BLaER1 (cell line): ENCODE measurements at regions not wholly inside any gene's neighbourhood (a gene's known extent, or its start where the extent isn't known, plus 50 kb on each side); places are given as distances from the start of the nearest gene placed in this dataset.
"Not testable (repeated sequence)": the region's sequence is repeated elsewhere in the genome, so short reads cannot be mapped to it uniquely, and the experiment has no call there.

Experiments
- H3K27ac ChIP-seq: shearing (Covaris generic); formaldehyde crosslinking; 2 replicates; pipeline ENCODE4 v1.8.1; 2022
- H3K27me3 ChIP-seq: shearing (Covaris generic); formaldehyde crosslinking; 2 replicates; pipeline ENCODE4 v1.8.1; 2022
- H3K36me3 ChIP-seq: shearing (Covaris generic); formaldehyde crosslinking; 2 replicates; pipeline ENCODE4 v1.8.1; 2022
- H3K4me1 ChIP-seq: shearing (Covaris generic); formaldehyde crosslinking; 2 replicates; pipeline ENCODE4 v1.8.1; 2022
- H3K4me2 ChIP-seq: shearing (Covaris generic); formaldehyde crosslinking; 2 replicates; pipeline ENCODE4 v1.8.1; 2022
- H3K4me3 ChIP-seq: shearing (Covaris generic); formaldehyde crosslinking; 2 replicates; pipeline ENCODE4 v1.8.1; 2022
- H3K9ac ChIP-seq: shearing (Covaris generic); formaldehyde crosslinking; 2 replicates; pipeline ENCODE4 v1.8.1; 2022
- H3K9me3 ChIP-seq: shearing (Covaris generic); formaldehyde crosslinking; 2 replicates; pipeline ENCODE4 v1.8.1; 2022
- H4K20me1 ChIP-seq: shearing (Covaris generic); formaldehyde crosslinking; 2 replicates; pipeline ENCODE4 v1.8.1; 2022
- Cebpa-rat ChIP-seq: shearing (Covaris generic); IDR thresholded peaks from 2 replicates; pipeline ENCODE4 v1.8.1; 2022

DNA sequence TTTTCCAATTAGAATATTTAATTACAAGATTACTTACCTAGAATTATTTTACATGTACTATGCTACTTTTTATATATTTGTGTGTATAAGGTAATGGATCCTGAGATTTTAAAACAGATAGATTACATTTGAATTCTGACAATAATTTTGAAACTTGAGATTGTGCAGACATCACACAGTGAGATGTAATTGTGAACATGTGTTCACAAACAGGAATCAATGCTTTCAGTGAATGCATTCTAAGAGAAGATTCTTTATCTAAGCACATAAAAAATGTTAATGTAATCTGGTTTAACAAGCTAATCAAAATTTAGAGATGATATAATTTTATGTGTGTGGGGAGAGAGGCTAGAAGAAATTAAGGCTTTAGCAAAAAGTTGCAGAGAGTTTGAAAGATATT is 1925.5 kb downstream of the ARAP2 start:
- no peak overlapping the region for H3K4me2 ChIP-seq
- no peaks in the 10 kb centered on the region for H3K9me3 ChIP-seq
- H3K27ac ChIP-seq: no peak overlapping the region
- no peaks in the 10 kb centered on the region for H3K36me3 ChIP-seq
- H3K4me3 ChIP-seq: no peak overlapping the region
- no peaks in the 10 kb centered on the region for H4K20me1 ChIP-seq
- no peaks in the 10 kb centered on the region for H3K27me3 ChIP-seq
- H3K9ac ChIP-seq: no peak overlapping the region
- TF ChIP-seq Cebpa-rat: no peak
- H3K4me1 ChIP-seq: 0 out of 2 replicates have a peak, but pooled peaks cover 4% of the 10 kb centered on the region

DNA sequence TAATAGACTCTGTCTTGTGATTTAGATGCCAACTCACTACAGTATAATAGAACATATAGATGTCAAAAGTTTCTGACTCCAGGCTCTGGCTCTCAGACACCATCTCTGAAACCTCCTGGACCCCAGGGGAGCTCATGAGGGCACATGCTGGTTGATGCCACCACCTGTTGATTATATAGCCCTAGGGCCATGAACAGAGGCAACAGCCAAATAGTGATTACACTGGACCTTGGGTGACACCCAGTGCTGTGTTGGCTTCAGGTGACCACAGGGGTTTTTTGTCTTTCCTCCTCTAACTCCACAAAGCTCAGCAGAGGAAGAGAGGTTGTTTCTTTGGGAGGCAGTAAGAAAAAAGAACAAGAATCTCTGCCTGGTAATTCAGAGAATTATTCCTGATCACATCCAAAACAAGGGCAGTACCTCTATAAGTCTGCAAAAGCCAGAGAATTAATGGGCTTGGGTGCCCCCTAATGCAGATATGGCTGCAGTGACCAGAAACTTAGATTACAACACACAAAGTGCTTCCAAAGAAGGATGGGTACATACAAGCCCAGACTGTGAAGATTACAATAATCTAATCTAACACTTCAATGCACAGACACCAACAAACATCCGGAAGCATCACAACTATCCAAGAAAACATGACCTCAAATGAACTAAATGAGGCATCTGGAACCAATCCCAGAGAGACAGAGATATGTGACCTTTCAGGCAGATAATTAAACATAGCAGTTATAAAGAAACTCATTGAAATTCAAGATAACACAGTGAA is 1920.6 kb downstream of the ARAP2 start:
- H3K9me3 ChIP-seq: no peaks in the 10 kb centered on the region
- no peak for TF ChIP-seq Cebpa-rat
- no peaks in the 10 kb centered on the region for H3K4me1 ChIP-seq

DNA sequence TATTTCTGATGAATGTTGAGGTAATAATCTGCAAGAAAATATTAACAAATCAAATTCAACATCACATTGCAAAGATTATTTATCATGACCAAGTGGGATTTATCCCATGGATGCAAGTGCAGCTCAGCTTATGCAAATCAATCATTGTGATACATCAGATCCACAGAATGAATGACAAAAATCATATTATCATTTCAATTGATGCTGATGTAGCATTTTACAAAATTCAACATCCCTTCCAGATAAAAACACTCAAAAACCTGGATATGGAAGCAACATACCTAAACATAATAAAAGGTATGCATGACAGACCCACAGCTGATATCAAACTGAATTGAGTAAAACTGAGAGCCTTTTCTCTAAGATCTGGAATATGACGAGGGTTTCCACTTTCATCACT is 1915.4 kb downstream of the ARAP2 start:
- H3K27me3 ChIP-seq: no peaks in the 10 kb centered on the region
- no peak overlapping the region for H3K27ac ChIP-seq
- no peaks in the 10 kb centered on the region for H3K4me1 ChIP-seq
- no peak for TF ChIP-seq Cebpa-rat
- no peak overlapping the region for H3K9ac ChIP-seq
- no peaks in the 10 kb centered on the region for H3K36me3 ChIP-seq
- H3K4me2 ChIP-seq: no peak overlapping the region
- H3K9me3 ChIP-seq: no peaks in the 10 kb centered on the region
- H4K20me1 ChIP-seq: no peaks in the 10 kb centered on the region
- no peak overlapping the region for H3K4me3 ChIP-seq

More for the DNA sequence above, 1920.6 kb downstream of the ARAP2 start:
- H4K20me1 ChIP-seq: no peaks in the 10 kb centered on the region
- no peaks in the 10 kb centered on the region for H3K27me3 ChIP-seq
- H3K36me3 ChIP-seq: no peaks in the 10 kb centered on the region
- H3K4me3 ChIP-seq: no peak overlapping the region
- no peak overlapping the region for H3K9ac ChIP-seq
- no peak overlapping the region for H3K4me2 ChIP-seq
- H3K27ac ChIP-seq: no peak overlapping the region

DNA sequence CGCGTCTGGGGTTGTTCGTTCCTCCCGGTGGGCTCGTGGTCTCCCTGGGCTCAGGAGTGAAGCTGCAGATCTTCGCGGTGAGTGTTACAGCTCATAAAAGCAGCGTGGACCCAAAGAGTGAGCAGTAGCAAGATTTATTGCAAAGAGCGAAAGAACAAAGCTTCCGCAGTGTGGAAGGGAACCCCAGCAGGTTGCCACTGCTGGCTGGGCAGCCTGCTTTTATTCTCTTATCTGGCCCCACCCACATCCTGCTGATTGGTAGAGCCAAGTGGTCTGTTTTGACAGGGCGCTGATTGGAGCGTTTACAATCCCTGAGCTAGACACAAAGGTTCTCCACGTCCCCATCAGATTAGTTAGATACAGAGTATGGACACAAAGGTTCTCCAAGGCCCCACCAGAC is 1909.2 kb downstream of the ARAP2 start:
- H3K27ac ChIP-seq, H3K4me3 ChIP-seq, H4K20me1 ChIP-seq, H3K4me1 ChIP-seq, H3K4me2 ChIP-seq, H3K27me3 ChIP-seq, H3K36me3 ChIP-seq, H3K9ac ChIP-seq: not testable (repeated sequence)
- peaks cover 10% of the 10 kb centered on the region for H3K9me3 ChIP-seq

DNA sequence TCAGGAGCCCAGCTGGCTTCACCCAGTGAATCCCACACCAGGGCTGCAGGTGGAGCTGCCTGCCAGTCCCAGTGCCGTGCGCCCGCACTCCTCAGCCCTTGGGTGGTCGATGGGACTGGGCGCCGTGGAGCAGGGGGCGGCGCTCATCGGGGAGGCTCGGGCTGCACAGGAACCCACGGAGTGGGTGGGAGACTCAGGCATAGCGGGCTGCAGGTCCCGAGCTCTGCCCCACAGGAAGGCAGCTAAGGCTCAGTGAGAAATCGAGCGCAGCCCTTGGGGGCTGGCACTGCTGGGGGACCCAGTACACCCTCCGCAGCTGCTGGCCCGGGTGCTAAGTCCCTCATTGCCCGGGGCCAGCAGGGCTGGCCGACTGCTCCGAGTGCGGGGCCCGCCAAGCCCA is 1908.8 kb downstream of the ARAP2 start:
- H3K9ac ChIP-seq, H3K27me3 ChIP-seq, H3K4me3 ChIP-seq, H3K36me3 ChIP-seq, H3K4me1 ChIP-seq, H3K4me2 ChIP-seq, H4K20me1 ChIP-seq, H3K27ac ChIP-seq: not testable (repeated sequence)
- peaks cover 10% of the 10 kb centered on the region for H3K9me3 ChIP-seq

DNA sequence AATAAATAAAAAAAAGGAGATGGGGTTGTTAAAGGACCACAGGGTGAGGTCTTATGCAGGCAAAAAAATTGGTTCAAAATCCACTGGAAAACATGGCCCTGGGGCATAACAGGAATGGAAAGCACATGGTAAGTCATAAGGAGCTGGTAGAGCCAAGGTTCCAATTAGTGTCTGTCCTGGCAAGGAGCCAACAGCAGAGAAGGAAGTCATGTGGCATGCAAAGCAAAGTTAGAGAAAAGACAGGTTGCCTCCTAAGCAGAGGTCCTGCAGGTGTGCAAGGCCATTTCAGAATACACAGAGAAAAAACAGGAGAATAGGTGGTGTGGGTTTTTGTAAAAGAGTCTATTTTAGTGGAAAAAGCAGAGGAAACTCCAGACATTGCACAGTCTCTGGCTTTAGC is 1881.7 kb downstream of the ARAP2 start:
- Histone ChIP-seq H3K4me1 (no peaks in the 10 kb centered on the region), H3K9me3 (no peaks in the 10 kb centered on the region), H3K4me2 (no peak overlapping the region), H3K4me3 (no peak overlapping the region), H3K9ac (no peak overlapping the region), H4K20me1 (no peaks in the 10 kb centered on the region), H3K36me3 (no peaks in the 10 kb centered on the region), H3K27ac (no peak overlapping the region), H3K27me3 (no peaks in the 10 kb centered on the region)
- no peak for TF ChIP-seq Cebpa-rat

DNA sequence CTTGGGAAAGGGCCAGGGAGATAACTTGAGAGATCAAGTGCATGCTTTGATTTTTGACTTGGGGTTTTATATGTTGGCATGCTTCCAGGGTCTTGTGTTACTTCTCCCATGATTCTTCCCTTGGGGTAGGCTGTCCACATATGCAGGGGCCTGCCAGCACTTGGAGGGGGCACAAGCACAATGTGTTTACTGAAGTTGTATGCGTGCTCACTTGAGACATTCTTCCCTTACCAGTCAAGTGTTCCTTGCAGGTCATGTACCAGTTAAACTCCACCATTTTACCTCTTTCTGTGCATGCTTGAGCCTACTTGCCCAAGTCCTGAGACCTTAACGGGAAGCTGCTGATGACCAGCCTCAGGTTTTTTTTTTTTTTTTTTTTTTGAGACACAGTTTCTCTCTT is 1880.5 kb downstream of the ARAP2 start:
- H3K9ac ChIP-seq: no peak overlapping the region
- H3K4me2 ChIP-seq: no peak overlapping the region
- no peaks in the 10 kb centered on the region for H3K9me3 ChIP-seq
- no peaks in the 10 kb centered on the region for H3K36me3 ChIP-seq
- no peaks in the 10 kb centered on the region for H3K27me3 ChIP-seq
- no peak overlapping the region for H3K4me3 ChIP-seq
- no peak for TF ChIP-seq Cebpa-rat
- no peak overlapping the region for H3K27ac ChIP-seq
- no peaks in the 10 kb centered on the region for H3K4me1 ChIP-seq
- no peaks in the 10 kb centered on the region for H4K20me1 ChIP-seq

DNA sequence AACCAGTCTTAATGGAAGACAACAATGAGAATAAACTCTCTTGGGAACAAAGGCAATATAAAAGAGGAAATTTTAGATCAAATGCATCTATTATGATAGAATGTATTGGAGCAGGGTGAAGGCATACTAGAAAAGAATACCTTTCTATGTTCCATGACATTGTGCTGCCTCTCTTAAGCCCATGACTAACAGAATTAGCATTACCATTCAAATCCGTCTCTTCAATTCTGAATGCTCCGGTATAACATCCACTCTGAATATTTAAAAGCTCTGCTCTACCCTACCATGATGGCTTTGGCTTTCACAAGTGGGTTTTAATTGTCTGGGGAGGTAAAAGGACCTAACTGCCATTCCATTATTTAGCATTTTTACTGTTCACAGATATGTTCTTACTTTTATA is 1878.4 kb downstream of the ARAP2 start:
- Histone ChIP-seq H3K27me3 (no peaks in the 10 kb centered on the region), H3K9me3 (no peaks in the 10 kb centered on the region), H3K4me2 (no peak overlapping the region), H3K27ac (no peak overlapping the region), H3K36me3 (no peaks in the 10 kb centered on the region), H3K4me3 (no peak overlapping the region), H4K20me1 (no peaks in the 10 kb centered on the region), H3K4me1 (no peaks in the 10 kb centered on the region), H3K9ac (no peak overlapping the region)
- TF ChIP-seq Cebpa-rat: no peak

DNA sequence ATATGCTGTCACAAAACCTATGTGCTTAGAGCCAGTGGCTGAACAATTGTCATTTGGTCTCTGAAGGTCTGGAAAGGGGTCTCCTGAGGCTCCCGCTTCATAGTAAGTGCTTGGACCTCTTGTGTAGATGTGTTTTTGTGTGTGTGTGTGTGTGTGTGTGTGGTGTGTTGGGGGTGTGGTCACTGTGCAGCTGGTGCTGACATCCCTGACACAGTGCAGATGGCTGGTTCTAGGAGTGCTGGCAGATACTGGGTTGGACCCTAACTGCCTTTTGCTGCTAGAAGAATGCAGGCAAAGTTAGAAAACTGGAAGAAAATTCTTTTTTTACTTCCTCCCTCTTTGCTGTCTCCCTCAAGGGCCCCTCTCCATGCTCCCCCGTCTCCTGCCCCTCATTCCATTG is 1872.6 kb downstream of the ARAP2 start:
- Histone ChIP-seq H4K20me1 (no peaks in the 10 kb centered on the region), H3K27ac (no peak overlapping the region), H3K27me3 (no peaks in the 10 kb centered on the region), H3K4me1 (no peaks in the 10 kb centered on the region), H3K4me3 (no peak overlapping the region), H3K9ac (no peak overlapping the region), H3K9me3 (no peaks in the 10 kb centered on the region), H3K4me2 (no peak overlapping the region), H3K36me3 (no peaks in the 10 kb centered on the region)
- no peak for TF ChIP-seq Cebpa-rat

DNA sequence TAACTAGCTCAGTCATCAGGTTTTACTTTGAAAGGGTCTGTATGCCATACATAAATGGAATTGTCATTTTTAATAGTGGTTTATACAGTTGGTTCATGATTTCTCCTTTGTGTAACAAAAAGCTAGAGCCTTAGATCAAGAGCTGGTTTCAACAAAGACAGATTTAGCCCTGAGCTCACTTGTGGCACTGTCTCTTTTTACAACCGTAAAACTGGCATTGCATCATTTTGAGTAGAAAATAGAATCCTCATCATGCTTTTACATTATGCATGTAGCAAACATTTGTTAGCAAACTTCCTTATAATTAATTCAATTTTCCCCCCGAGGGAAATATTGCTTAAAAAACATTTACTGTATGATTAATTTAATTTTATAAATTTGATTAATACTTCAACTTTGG is 1871.5 kb downstream of the ARAP2 start:
- H4K20me1 ChIP-seq: no peaks in the 10 kb centered on the region
- no peaks in the 10 kb centered on the region for H3K27me3 ChIP-seq
- no peaks in the 10 kb centered on the region for H3K4me1 ChIP-seq
- H3K4me2 ChIP-seq: no peak overlapping the region
- H3K27ac ChIP-seq: no peak overlapping the region
- no peak for TF ChIP-seq Cebpa-rat
- no peak overlapping the region for H3K9ac ChIP-seq
- no peaks in the 10 kb centered on the region for H3K36me3 ChIP-seq
- no peaks in the 10 kb centered on the region for H3K9me3 ChIP-seq
- H3K4me3 ChIP-seq: no peak overlapping the region

DNA sequence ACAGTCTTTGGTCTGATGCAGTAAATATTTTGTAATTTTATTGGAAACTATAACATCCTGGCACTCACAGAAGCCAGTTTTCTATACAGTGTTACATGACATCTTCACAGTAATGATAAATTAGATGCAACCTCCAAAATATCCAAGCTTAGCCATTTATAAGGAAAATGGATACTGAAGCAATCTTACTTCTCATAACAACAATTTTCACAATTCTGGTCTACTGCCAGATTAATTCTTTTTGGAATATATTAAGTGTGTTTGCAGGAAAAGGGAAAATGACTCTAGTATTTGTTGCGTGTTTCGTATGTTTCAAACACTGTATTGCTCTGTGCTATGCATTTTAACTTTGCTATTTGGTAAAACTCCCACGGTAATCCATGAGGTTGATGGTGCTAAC is 1870.9 kb downstream of the ARAP2 start:
- Histone ChIP-seq H3K36me3 (no peaks in the 10 kb centered on the region), H3K4me1 (no peaks in the 10 kb centered on the region), H3K27ac (no peak overlapping the region), H3K4me3 (no peak overlapping the region), H3K9ac (no peak overlapping the region), H3K4me2 (no peak overlapping the region), H3K9me3 (no peaks in the 10 kb centered on the region), H3K27me3 (no peaks in the 10 kb centered on the region), H4K20me1 (no peaks in the 10 kb centered on the region)
- TF ChIP-seq Cebpa-rat: no peak
